ENCODE measurements at regions not wholly inside any gene's neighbourhood (a gene's known extent, or its start where the extent isn't known, plus 50 kb on each side); places are given as distances from the start of the nearest gene placed in this dataset.

- Mint-ChIP-seq H3K27me3 (peaks cover 3% of the 10 kb centered on the region), H3K36me3 (ENCODE audit: low read depth) (no peaks in the 10 kb centered on the region), H3K9me3 (no peaks in the 10 kb centered on the region), H3K4me1 (no peaks in the 10 kb centered on the region), H3K27ac (no peak overlapping the region), H3K4me3 (no peak overlapping the region)
- no peak for ATAC-seq (replicated peaks)
Observed at GRCh38 chr10:128972036-128972405, 495.0 kb upstream of the MGMT start.

DNA sequence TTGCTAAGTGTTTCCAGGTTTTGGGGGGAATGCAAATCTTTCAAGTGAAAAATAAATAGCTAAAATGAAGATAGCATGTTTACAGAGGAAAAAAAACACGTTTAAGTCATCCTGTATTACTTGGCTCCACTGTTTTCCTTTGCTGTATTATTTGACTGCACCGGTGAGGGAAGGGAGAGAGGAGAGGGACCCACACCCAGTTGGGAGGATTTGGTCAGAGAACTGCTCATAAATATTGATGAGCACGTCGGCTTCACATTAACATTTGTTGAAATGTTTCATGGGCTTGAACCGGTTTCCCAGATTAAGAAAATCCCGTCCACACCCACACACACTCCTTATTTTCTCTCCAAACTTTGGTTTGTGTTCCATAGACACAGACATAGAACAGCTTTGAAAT is 493.8 kb upstream of the MGMT start:
- Mint-ChIP-seq H3K27ac (no peak overlapping the region), H3K27me3 (peaks cover 7% of the 10 kb centered on the region), H3K9me3 (no peaks in the 10 kb centered on the region), H3K4me3 (no peak overlapping the region), H3K36me3 (ENCODE audit: low read depth) (no peaks in the 10 kb centered on the region), H3K4me1 (no peaks in the 10 kb centered on the region)
- ATAC-seq (replicated peaks): no peak

GRCh38 chr10:128976856-128977255 is 490.2 kb upstream of the MGMT start:
- Mint-ChIP-seq H3K27me3 (peaks cover 4% of the 10 kb centered on the region), H3K9me3 (no peaks in the 10 kb centered on the region), H3K4me3 (no peak overlapping the region), H3K36me3 (ENCODE audit: low read depth) (no peaks in the 10 kb centered on the region), H3K4me1 (no peaks in the 10 kb centered on the region), H3K27ac (no peak overlapping the region)
- no peak for ATAC-seq (replicated peaks)

DNA sequence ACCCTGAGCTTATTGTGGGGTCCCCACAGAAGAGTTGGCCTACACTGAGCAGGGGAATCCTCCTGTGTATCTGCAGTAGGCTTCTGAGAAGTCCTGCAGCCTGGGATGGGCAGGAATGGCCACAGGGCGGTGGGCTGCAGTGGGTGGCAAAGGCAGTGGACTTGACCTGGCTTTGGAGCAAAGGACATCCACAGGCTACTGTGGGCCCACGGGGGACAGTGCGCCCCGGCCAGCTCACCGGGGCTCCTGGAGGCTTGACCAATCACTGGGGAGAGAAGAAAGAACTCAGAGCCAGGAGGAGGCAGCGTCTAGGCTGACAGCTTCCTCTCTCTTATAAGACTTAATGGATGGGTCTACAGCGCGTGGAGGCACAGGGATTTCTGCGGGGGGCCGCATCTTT is 488.8 kb upstream of the MGMT start:
- ATAC-seq (replicated peaks): no peak
- H3K4me3 Mint-ChIP-seq: no peak overlapping the region
- H3K36me3 Mint-ChIP-seq (ENCODE audit: low read depth): no peaks in the 10 kb centered on the region
- peaks cover 4% of the 10 kb centered on the region for H3K27me3 Mint-ChIP-seq
- H3K27ac Mint-ChIP-seq: no peak overlapping the region
- H3K4me1 Mint-ChIP-seq: no peaks in the 10 kb centered on the region
- H3K9me3 Mint-ChIP-seq: no peaks in the 10 kb centered on the region

- no peak overlapping the region for H3K4me3 Mint-ChIP-seq
- no peak for ATAC-seq (replicated peaks)
- H3K4me1 Mint-ChIP-seq: no peaks in the 10 kb centered on the region
- peaks cover 4% of the 10 kb centered on the region for H3K27me3 Mint-ChIP-seq
- no peaks in the 10 kb centered on the region for H3K36me3 Mint-ChIP-seq (ENCODE audit: low read depth)
- H3K9me3 Mint-ChIP-seq: no peaks in the 10 kb centered on the region
- no peak overlapping the region for H3K27ac Mint-ChIP-seq
Observed at GRCh38 chr10:128979405-128979804, 487.6 kb upstream of the MGMT start.

GRCh38 chr10:128981251-128981650 is 485.8 kb upstream of the MGMT start:
- ATAC-seq (replicated peaks): no peak
- Mint-ChIP-seq H3K27me3 (peaks cover 4% of the 10 kb centered on the region), H3K36me3 (ENCODE audit: low read depth) (no peaks in the 10 kb centered on the region), H3K4me1 (no peaks in the 10 kb centered on the region), H3K27ac (no peak overlapping the region), H3K9me3 (no peaks in the 10 kb centered on the region), H3K4me3 (no peak overlapping the region)

GRCh38 chr10:128981881-128982615 is 485.0 kb upstream of the MGMT start:
- Mint-ChIP-seq H3K4me1 (no peaks in the 10 kb centered on the region), H3K27ac (no peak overlapping the region), H3K36me3 (ENCODE audit: low read depth) (no peaks in the 10 kb centered on the region), H3K9me3 (no peaks in the 10 kb centered on the region), H3K4me3 (no peak overlapping the region), H3K27me3 (peaks cover 4% of the 10 kb centered on the region)
- ATAC-seq (replicated peaks): no peak

GRCh38 chr10:128982616-128982915 is 484.5 kb upstream of the MGMT start:
- Mint-ChIP-seq H3K27me3 (peaks cover under 1% of the 10 kb centered on the region), H3K4me1 (no peaks in the 10 kb centered on the region), H3K27ac (no peak overlapping the region), H3K36me3 (ENCODE audit: low read depth) (no peaks in the 10 kb centered on the region), H3K9me3 (no peaks in the 10 kb centered on the region), H3K4me3 (no peak overlapping the region)
- ATAC-seq (replicated peaks): no peak

- no peaks in the 10 kb centered on the region for H3K27me3 Mint-ChIP-seq
- H3K9me3 Mint-ChIP-seq: no peaks in the 10 kb centered on the region
- H3K4me1 Mint-ChIP-seq: no peaks in the 10 kb centered on the region
- H3K36me3 Mint-ChIP-seq (ENCODE audit: low read depth): no peaks in the 10 kb centered on the region
- ATAC-seq (replicated peaks): no peak
- no peak overlapping the region for H3K27ac Mint-ChIP-seq
- H3K4me3 Mint-ChIP-seq: no peak overlapping the region
Observed at GRCh38 chr10:128985036-128985435, 482.0 kb upstream of the MGMT start.

DNA sequence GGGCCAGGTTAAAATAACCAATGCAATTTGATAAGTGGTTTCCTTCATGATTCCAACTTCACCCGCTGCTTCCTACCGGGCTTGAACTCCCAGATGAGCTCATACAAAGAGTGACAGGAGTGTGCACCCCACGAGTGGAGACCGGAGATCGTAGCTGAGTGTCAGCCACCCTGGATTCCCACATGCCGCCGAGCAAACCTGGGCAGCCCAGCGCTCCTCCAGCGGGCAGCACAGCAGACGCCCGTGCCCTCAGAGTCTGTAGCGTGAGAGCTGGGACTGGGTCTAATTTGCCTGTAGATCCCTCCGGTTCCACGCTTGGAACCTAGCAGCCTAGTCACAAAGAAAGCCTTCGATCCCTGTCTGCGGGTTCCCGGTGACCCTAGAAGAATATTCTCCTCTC is 476.1 kb upstream of the MGMT start:
- Mint-ChIP-seq H3K4me3 (no peak overlapping the region), H3K27ac (no peak overlapping the region), H3K9me3 (no peaks in the 10 kb centered on the region), H3K27me3 (peaks cover 6% of the 10 kb centered on the region), H3K36me3 (ENCODE audit: low read depth) (no peaks in the 10 kb centered on the region), H3K4me1 (no peaks in the 10 kb centered on the region)
- ATAC-seq (replicated peaks): no peak

DNA sequence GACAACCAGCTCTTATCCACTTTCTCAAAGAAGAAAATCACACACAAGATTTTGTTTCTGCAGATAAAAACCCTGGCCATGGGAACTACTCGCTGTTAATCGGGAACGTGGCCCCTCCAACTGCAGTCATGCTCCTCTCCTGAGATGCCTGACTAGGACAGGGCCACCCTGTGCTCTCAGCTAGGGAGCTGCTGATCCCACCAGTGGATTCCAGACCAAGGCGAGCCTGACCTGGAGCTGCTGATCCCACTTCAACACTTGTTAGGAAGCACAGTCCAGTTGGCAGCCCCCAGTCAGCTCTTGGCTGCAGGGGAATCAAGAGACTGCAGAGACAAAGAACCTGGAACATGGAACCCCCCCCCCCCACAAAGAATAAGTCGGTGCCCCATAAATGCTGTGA is 474.3 kb upstream of the MGMT start:
- Mint-ChIP-seq H3K27ac (no peak overlapping the region), H3K9me3 (no peaks in the 10 kb centered on the region), H3K4me3 (no peak overlapping the region), H3K4me1 (no peaks in the 10 kb centered on the region), H3K27me3 (peaks cover 6% of the 10 kb centered on the region), H3K36me3 (ENCODE audit: low read depth) (no peaks in the 10 kb centered on the region)
- ATAC-seq (replicated peaks): no peak

GRCh38 chr10:128993443-128993842 is 473.6 kb upstream of the MGMT start:
- Mint-ChIP-seq H3K9me3 (no peaks in the 10 kb centered on the region), H3K27me3 (peaks cover 6% of the 10 kb centered on the region), H3K27ac (no peak overlapping the region), H3K36me3 (ENCODE audit: low read depth) (no peaks in the 10 kb centered on the region), H3K4me3 (no peak overlapping the region), H3K4me1 (no peaks in the 10 kb centered on the region)
- ATAC-seq (replicated peaks): no peak

DNA sequence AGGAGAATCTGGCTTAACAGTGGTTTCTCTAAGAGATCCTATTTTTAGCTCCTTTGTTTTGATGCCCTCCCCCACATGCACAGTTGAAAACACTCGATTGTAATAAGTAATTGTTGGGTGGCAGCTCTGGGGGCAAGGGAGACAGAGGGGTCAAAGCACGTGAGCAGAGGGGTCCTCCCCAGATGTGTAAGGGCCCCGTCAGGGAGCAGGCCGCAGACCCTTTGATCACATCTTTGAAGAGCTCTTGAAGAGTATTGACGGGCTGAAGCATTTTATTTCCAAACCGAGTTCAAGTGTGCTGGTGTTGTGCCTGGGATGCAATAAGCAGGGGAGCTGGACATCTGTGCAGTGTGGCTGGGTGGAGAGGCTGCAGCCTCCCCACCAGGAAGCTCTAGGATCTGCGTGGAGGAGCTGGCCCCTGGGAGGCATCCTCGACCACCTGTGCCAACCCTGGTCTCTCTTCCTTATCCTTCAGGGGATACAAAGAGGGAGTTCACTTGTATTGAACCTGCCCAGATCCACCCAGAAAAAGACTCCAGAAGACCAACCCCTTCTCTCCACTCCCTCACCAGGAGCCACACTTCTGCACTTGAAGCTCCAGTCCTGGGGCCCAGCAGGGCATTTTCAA is 473.0 kb upstream of the MGMT start:
- H3K36me3 Mint-ChIP-seq (ENCODE audit: low read depth): no peaks in the 10 kb centered on the region
- H3K27ac Mint-ChIP-seq: no peak overlapping the region
- H3K4me3 Mint-ChIP-seq: no peak overlapping the region
- H3K27me3 Mint-ChIP-seq: peaks cover 6% of the 10 kb centered on the region
- no peaks in the 10 kb centered on the region for H3K4me1 Mint-ChIP-seq
- ATAC-seq (replicated peaks): no peak
- H3K9me3 Mint-ChIP-seq: no peaks in the 10 kb centered on the region

DNA sequence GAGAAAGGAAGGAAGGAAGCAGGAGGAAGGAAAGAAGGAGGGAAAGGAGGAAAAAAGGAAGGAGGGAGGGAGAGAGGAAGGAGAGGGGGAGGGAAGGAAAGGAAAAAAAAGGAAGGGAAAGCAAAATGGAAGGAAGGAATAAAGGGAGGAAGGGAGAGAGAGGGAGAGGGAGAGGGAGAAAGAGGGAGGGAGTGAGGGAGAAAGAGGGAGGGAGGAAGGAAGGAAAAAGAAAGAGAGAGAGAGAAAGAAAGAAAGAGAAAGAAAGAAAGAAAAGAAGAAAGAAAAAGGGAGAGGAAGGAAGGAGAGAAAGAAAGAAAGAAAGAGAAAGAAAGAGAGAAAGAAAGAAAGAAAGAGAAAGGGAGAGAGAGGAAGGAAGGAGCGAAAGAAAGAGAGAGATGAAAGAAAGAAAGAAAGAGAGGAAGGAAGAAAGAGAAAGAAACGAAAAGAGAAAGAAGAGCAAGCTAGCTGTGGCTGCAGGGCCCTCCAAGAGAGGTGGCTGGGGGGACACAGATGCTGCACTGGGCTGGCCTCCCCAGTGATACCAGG is 472.4 kb upstream of the MGMT start:
- ATAC-seq (replicated peaks): no peak
- no peaks in the 10 kb centered on the region for H3K9me3 Mint-ChIP-seq

GRCh38 chr10:128995676-128996075 is 471.4 kb upstream of the MGMT start:
- no peaks in the 10 kb centered on the region for H3K36me3 Mint-ChIP-seq (ENCODE audit: low read depth)
- H3K27me3 Mint-ChIP-seq: peaks cover 6% of the 10 kb centered on the region
- ATAC-seq (replicated peaks): no peak
- H3K27ac Mint-ChIP-seq: no peak overlapping the region
- no peaks in the 10 kb centered on the region for H3K9me3 Mint-ChIP-seq
- no peaks in the 10 kb centered on the region for H3K4me1 Mint-ChIP-seq
- no peak overlapping the region for H3K4me3 Mint-ChIP-seq

More for the DNA sequence above, 472.4 kb upstream of the MGMT start:
- Mint-ChIP-seq H3K27ac (no peak overlapping the region), H3K4me3 (no peak overlapping the region), H3K27me3 (peaks cover 6% of the 10 kb centered on the region), H3K36me3 (ENCODE audit: low read depth) (no peaks in the 10 kb centered on the region), H3K4me1 (no peaks in the 10 kb centered on the region)
